Panc1 (cell line): ENCODE measurements at regions not wholly inside any gene's neighbourhood (a gene's known extent, or its start where the extent isn't known, plus 50 kb on each side); places are given as distances from the start of the nearest gene placed in this dataset.

Source experiments
- ATAC-seq: fragments of 200-7000 bp; cut with Tn5 transposase; 2 replicates; pipeline ENCODE4 v1.9.1; 2020; ENCODE audit warnings: mild to moderate bottlenecking, moderate library complexity
- BruUV-seq: library from RNA; stranded (reverse); fragments of 400-500 nt; replicated peaks from 2 replicates; lab custom pipeline; 2021; lab: Mats Ljungman, UMichigan
- CTCF ChIA-PET: fragments of 300-600 bp; sonication (Branson Sonifier 250); formaldehyde crosslinking; loops from one replicate; lab custom pipeline; 2022; ENCODE audit warnings: antibody characterized with exemption; lab: Charles Lee
- POLR2A ChIA-PET: fragments of 300-600 bp; sonication (Branson Sonifier 250); formaldehyde crosslinking; loops from one replicate; lab custom pipeline; 2022; ENCODE audit warnings: antibody characterized with exemption; lab: Charles Lee
- DNase-seq: peaks from one replicate; pipeline ENCODE4 v3.0.0-alpha.2; 2010; ENCODE audit warnings: low read depth, low spot score
- H3K27ac ChIP-seq: 2 replicates; pipeline ENCODE4 v1.5.1; 2011; ENCODE audit warnings: mild to moderate bottlenecking, low read length, inconsistent platforms
- H3K27me3 ChIP-seq: fragments of 200-500 bp; sonication (Bioruptor generic); 2 replicates; pipeline ENCODE4 v1.6.0; 2014; ENCODE audit warnings: low read length, inconsistent platforms; ENCODE audit not compliant: control insufficient read depth, insufficient read depth
- H3K36me3 ChIP-seq: fragments of 200-500 bp; sonication (Bioruptor generic); 2 replicates; pipeline ENCODE4 v1.5.1; 2014; ENCODE audit warnings: inconsistent platforms, mild to moderate bottlenecking, low read length, moderate library complexity; ENCODE audit not compliant: control insufficient read depth, insufficient read depth
- H3K4me1 ChIP-seq: 2 replicates; pipeline ENCODE4 v1.5.1; 2011; ENCODE audit warnings: inconsistent platforms, mild to moderate bottlenecking, low read length, moderate library complexity; ENCODE audit not compliant: control insufficient read depth, insufficient read depth
- H3K4me3 ChIP-seq, 2 experiments: 2 replicates each; pipeline ENCODE4 v1.5.1; 2011 to 2012; ENCODE audit warnings: low read depth in 2 of 2, low read length in 2 of 2, mild to moderate bottlenecking in 2 of 2, inconsistent platforms in 1 of 2, moderate library complexity in 1 of 2
- H3K9me3 ChIP-seq: fragments of 200-500 bp; sonication (Bioruptor generic); 2 replicates; pipeline ENCODE4 v1.5.1; 2014; ENCODE audit warnings: low read depth, mild to moderate bottlenecking, inconsistent platforms, low read length, moderate library complexity; ENCODE audit not compliant: control insufficient read depth, insufficient read depth
- POLR2AphosphoS5 ChIP-seq: IDR thresholded peaks from 2 replicates; pipeline ENCODE4 v1.6.1; 2012; ENCODE audit warnings: mild to moderate bottlenecking, low read depth, low read length, moderate library complexity
- SIN3A ChIP-seq: IDR thresholded peaks from 2 replicates; pipeline ENCODE4 v1.6.1; 2012; ENCODE audit warnings: low read depth, mild to moderate bottlenecking, low read length, moderate library complexity, borderline replicate concordance; ENCODE audit not compliant: insufficient read depth
- TCF7L2 ChIP-seq: IDR thresholded peaks from 2 replicates; pipeline ENCODE4 v1.6.1; 2011; ENCODE audit warnings: mild to moderate bottlenecking, low read depth, low read length, inconsistent platforms
- in situ Hi-C: cut with HindIII; loops from 2 replicates; pipeline ENCODE4 v1.10.0; 2016; ENCODE audit warnings: low sequenced_read_pairs, low pct_unique_long_range_greater_than_20kb
- intact Hi-C: fragments of 100-400 bp; cut with micrococcal nuclease; formaldehyde crosslinking; loops from one replicate; pipeline ENCODE4 v1.10.0; 2022; ENCODE audit not compliant: unreplicated experiment
- TF ChIP-seq, protein P1 (sequence below), 2 experiments: IDR thresholded peaks; 2 replicates each; pipeline ENCODE4 v1.6.1; 2011 to 2012; ENCODE audit warnings: low read depth in 2 of 2, control low read depth in 1 of 2, low read length in 1 of 2, mild to moderate bottlenecking in 1 of 2, moderate library complexity in 1 of 2; ENCODE audit not compliant: insufficient read depth in 1 of 2
- TF ChIP-seq, protein P2 (sequence below): fragments of 450-650 bp; IDR thresholded peaks from 2 replicates; pipeline ENCODE4 v1.5.1; 2017; ENCODE audit warnings: mild to moderate bottlenecking

DNA sequence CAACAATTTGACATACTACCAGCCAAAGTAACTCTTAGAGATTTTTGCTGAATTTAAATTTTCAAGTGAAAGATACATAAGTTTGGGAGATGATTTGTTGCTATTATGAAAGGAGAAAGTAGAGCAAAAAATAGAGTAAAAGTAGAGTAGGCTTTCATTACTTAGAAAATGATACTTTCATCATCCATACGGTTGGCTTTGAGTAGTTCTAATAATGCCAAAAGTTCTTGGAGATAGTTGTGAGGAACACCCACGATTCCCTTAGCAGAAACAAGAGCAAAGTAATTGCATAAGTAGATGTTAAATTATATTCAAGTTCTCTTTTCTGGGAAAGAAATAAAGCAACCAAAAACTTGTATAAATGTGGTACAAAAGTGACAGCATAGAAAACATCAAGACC is 95.0 kb upstream of the VAV3 start:
- CTCF ChIA-PET = no interaction called here
- Histone ChIP-seq H3K9me3 (no peaks in the 10 kb centered on the region), H3K36me3 (no peaks in the 10 kb centered on the region), H3K27ac (no peak overlapping the region), H3K4me1 (no peaks in the 10 kb centered on the region), H3K4me3 (no peak overlapping the region), H3K27me3 (no peaks in the 10 kb centered on the region)
- DNase-seq = no peak
- in situ Hi-C loops (no loop called here), intact Hi-C loops (no loop called here)
- ATAC-seq = no peak
- TF ChIP-seq, protein P1, sequence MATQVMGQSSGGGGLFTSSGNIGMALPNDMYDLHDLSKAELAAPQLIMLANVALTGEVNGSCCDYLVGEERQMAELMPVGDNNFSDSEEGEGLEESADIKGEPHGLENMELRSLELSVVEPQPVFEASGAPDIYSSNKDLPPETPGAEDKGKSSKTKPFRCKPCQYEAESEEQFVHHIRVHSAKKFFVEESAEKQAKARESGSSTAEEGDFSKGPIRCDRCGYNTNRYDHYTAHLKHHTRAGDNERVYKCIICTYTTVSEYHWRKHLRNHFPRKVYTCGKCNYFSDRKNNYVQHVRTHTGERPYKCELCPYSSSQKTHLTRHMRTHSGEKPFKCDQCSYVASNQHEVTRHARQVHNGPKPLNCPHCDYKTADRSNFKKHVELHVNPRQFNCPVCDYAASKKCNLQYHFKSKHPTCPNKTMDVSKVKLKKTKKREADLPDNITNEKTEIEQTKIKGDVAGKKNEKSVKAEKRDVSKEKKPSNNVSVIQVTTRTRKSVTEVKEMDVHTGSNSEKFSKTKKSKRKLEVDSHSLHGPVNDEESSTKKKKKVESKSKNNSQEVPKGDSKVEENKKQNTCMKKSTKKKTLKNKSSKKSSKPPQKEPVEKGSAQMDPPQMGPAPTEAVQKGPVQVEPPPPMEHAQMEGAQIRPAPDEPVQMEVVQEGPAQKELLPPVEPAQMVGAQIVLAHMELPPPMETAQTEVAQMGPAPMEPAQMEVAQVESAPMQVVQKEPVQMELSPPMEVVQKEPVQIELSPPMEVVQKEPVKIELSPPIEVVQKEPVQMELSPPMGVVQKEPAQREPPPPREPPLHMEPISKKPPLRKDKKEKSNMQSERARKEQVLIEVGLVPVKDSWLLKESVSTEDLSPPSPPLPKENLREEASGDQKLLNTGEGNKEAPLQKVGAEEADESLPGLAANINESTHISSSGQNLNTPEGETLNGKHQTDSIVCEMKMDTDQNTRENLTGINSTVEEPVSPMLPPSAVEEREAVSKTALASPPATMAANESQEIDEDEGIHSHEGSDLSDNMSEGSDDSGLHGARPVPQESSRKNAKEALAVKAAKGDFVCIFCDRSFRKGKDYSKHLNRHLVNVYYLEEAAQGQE (IDR thresholded peaks at IDR 0.05; ENCODE audit: insufficient read depth in 1 of 2, low read depth in 2 of 2, low read length in 1 of 2) = no peak
- no peak for TF ChIP-seq TCF7L2
- TF ChIP-seq SIN3A = no peak
- TF ChIP-seq POLR2AphosphoS5 = no peak
- TF ChIP-seq, protein P2, sequence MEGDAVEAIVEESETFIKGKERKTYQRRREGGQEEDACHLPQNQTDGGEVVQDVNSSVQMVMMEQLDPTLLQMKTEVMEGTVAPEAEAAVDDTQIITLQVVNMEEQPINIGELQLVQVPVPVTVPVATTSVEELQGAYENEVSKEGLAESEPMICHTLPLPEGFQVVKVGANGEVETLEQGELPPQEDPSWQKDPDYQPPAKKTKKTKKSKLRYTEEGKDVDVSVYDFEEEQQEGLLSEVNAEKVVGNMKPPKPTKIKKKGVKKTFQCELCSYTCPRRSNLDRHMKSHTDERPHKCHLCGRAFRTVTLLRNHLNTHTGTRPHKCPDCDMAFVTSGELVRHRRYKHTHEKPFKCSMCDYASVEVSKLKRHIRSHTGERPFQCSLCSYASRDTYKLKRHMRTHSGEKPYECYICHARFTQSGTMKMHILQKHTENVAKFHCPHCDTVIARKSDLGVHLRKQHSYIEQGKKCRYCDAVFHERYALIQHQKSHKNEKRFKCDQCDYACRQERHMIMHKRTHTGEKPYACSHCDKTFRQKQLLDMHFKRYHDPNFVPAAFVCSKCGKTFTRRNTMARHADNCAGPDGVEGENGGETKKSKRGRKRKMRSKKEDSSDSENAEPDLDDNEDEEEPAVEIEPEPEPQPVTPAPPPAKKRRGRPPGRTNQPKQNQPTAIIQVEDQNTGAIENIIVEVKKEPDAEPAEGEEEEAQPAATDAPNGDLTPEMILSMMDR = no peak
- no TSS peak for BruUV-seq
- POLR2A ChIA-PET = no interaction called here

DNA sequence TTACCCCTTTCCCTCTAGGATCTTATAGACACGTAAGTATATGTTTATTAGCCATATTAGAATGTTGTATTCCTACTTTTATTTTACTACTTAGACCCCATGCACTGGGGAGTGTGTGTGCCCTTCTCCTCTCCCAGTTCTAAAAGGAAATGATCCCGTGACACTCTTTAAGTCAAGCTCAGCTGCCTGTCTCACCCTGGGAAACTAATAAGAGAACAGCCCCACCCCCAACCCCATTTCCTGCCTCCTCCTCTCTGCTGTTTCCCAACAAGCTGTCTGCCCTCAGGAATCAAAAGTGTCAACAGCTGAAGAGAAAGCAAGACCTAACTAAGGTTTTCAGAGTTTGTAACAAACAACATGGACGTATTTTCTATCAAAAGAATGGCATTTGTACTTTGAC is 92.6 kb upstream of the VAV3 start:
- CTCF ChIA-PET = no interaction called here
- BruUV-seq = no TSS peak
- no peak for DNase-seq

More for the DNA sequence above, 92.6 kb upstream of the VAV3 start:
- ATAC-seq = no peak
- H3K4me1 ChIP-seq = no peaks in the 10 kb centered on the region
- intact Hi-C loops (no loop called here), in situ Hi-C loops (no loop called here)
- no peaks in the 10 kb centered on the region for H3K36me3 ChIP-seq
- no peak overlapping the region for H3K4me3 ChIP-seq
- H3K27me3 ChIP-seq = no peaks in the 10 kb centered on the region
- POLR2A ChIA-PET = no interaction called here
- no peak for TF ChIP-seq SIN3A
- TF ChIP-seq, protein P2 = no peak
- TF ChIP-seq, protein P1 (IDR thresholded peaks at IDR 0.05; ENCODE audit: insufficient read depth in 1 of 2, low read depth in 2 of 2, low read length in 1 of 2) = no peak
- TF ChIP-seq POLR2AphosphoS5 = no peak
- TF ChIP-seq TCF7L2 = no peak
- no peak overlapping the region for H3K27ac ChIP-seq
- H3K9me3 ChIP-seq = no peaks in the 10 kb centered on the region
